ENCODE measurements at regions not wholly inside any gene's neighbourhood (a gene's known extent, or its start where the extent isn't known, plus 50 kb on each side); places are given as distances from the start of the nearest gene placed in this dataset.

- TF ChIP-seq CTCF (conservative IDR thresholded peaks at IDR 0.05 in 1 of 2, IDR thresholded peaks at IDR 0.05 in 1 of 2; ENCODE audit: low read depth in 1 of 2, low read length in 2 of 2) (no peak), EZH2 (IDR thresholded peaks at IDR 0.05; ENCODE audit: low read length, missing control alignments) (no peak)
Observed at GRCh38 chr1:182288749-182289604, 102.6 kb downstream of the GLUL start.
